Head of caudate nucleus (tissue), 42 donors: ENCODE measurements at regions not wholly inside any gene's neighbourhood (a gene's known extent, or its start where the extent isn't known, plus 50 kb on each side); places are given as distances from the start of the nearest gene placed in this dataset.
"Not testable (repeated sequence)": the region's sequence is repeated elsewhere in the genome, so short reads cannot be mapped to it uniquely, and the experiment has no call there.

Experiments
- DNase-seq, 42 donors: peaks; one replicate each; pipeline versions ENCODE4 v3.0.0 to v3.0.0-alpha.2; 2020 to 2021; ENCODE audit warnings: mixed read lengths in 7 of 42
- intact Hi-C: fragments of 100-400 bp; cut with DNase I; formaldehyde crosslinking; loops from one replicate; pipeline ENCODE4 v1.15.0; 2022

DNA sequence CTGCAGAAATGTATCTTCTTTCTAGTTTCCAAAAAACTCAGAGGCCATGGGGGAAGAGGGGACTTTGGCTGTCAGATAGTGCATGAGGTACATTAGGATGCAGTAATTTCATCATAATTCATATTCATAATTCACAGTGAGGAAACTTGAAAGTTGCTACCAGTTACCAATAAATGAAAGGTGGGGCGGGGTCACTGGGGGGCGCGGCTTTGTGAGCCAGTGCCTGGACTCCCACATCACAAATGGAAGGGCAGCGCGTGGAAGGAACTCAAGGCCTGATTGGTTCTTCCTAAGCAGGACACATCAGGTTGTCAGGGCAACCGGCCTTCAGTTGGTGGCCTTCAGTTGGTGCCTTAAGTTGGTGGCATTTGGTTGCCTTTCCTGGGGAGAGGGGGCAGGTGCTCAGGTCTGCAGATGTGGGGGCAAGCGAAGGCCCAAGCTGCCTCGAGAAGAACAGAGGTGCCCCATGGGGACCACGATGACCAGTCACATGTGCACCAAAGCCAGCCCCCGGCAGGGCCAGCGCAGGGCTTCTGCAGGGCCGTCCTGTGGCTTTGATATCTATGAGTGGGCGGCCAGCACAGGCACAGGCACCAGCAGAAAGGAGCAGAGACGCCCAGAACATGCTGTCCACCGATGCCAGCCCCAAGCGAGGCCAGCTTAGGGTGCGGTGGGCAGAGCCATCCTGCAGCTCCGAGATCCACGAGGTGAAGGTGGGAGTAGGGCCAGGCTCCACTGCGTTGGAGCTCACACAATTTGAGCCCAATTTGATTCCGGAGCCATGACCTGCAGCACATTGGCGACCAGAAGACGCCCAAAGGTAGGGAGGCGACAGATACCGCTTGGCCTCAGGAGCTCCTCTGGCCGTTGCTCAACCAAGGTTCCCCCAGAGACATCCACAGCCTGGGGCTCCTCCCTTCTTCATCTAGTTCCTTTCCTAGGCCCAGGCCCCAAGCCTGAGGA is 3248.2 kb upstream of the OR11H1 start:
- intact Hi-C loops, result not testable (repeated sequence)
- peak in 4 of 42 donors; percentile 1 to 41 (median 34) for DNase-seq

GRCh38 chr22:12284690-12285089 is 3243.3 kb upstream of the OR11H1 start:
- intact Hi-C loops, DNase-seq: not testable (repeated sequence)

DNA sequence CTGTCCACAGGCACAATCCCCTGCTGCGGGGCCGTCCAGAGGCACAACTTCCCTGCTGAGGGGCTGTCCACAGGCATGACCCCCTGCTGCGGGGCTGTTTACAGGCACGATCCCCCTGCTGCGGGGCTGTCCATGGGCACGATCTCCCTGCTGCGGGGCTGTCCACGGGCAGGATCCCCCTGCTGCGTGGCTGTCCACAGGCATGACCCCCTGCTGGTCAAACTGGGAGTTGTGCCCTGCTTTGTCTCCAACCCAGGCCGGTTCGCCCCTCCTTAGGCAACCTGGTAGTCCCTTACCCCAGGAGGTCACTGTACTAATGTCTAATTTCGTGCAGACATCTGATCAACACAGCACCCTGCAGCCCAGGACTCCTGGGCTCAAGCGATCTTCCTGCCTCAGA is 3230.6 kb upstream of the OR11H1 start:
- DNase-seq, result peak in 10 of 42 donors; percentile 1 to 34 (median 14)
- intact Hi-C loops, result not testable (repeated sequence)
